NCI-H1436 (cell line): ENCODE measurements at regions not wholly inside any gene's neighbourhood (a gene's known extent, or its start where the extent isn't known, plus 50 kb on each side); places are given as distances from the start of the nearest gene placed in this dataset.
"Not testable (repeated sequence)": the region's sequence is repeated elsewhere in the genome, so short reads cannot be mapped to it uniquely, and the experiment has no call there.

Experiments used
- DNase-seq: peaks from one replicate; lab custom pipeline; 2025; lab: John Stamatoyannopoulos, UW

DNA sequence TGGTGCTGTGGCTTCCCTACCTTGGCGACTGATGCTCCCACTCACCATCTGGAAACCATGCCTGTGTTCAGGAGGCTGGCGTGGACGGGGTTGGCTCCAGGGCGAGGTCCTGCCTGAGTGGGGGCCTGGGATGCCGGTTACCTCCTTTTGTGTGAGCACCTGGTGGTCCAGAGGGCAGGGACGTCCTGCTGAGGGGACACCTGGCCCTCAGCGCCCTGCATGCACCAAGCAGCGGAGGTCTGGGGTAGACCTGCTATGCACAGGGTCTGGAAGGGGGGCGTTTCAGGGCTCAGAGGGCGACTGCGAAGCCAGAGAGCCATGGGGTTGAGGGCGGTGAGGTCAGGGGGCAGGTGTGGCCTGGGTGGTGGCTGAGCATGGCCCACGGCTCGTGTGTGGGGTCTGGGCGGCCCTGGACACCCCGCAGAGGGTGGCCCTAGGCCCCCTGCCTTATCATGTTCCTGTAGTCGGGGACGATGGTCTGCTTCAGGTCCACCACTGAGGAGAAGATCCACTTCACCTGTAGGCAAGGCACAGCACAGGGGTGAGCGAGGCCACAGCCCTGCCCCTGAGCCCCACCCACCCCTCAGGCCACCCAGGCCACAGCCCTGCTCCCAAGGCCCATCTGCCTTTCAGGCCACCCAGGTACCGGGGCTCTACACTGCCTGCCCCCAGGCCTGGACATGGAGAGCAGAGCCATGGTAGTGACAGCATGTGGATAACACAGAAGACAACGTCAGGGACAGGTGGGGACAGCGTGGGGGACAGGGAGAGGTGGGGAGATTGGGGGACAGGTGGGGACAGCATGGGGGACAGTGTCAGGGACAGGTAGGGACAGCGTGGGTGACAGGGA is 95.3 kb downstream of the TMEM121 start:
- DNase-seq, result not testable (repeated sequence)

- DNase-seq, result no peak
These were observed 96.1 kb downstream of the TMEM121 start for GRCh38 chr14:105622329-105622955.

- DNase-seq, result not testable (repeated sequence)
These were observed 96.8 kb downstream of the TMEM121 start for GRCh38 chr14:105623178-105623577.

DNA sequence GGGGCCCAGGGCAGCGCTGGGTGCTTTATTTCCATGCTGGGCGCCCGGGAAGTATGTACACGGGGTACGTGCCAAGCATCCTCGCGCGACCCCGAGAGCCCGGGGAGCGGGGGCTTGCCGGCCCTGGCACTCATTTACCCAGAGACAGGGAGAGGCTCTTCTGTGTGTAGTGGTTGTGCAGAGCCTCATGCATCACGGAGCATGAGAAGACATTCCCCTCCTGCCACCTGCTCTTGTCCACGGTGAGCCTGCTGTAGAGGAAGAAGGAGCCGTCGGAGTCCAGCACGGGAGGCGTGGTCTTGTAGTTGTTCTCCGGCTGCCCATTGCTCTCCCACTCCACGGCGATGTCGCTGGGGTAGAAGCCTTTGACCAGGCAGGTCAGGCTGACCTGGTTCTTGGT is 98.0 kb downstream of the TMEM121 start:
- not testable (repeated sequence) for DNase-seq

GRCh38 chr14:105624749-105625434 is 98.5 kb downstream of the TMEM121 start:
- DNase-seq, result not testable (repeated sequence)

DNA sequence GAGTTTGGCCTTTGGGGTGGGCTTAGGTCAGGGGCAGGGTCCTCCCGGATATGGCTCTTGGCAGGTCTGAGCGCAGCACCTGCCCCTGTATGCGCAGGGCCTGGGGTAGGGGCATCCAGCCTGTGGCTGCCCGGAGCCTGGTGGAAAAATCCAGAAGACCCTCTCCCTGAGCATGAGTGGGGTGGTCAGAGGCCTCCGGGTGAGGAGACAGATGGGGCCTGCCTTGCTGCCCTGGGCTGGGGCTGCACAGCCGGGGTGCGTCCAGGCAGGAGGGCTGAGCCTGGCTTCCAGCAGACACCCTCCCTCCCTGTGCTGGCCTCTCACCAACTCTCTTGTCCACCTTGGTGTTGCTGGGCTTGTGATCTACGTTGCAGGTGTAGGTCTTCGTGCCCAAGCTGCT is 99.1 kb downstream of the TMEM121 start:
- DNase-seq, result not testable (repeated sequence)

GRCh38 chr14:105626111-105626510 is 99.7 kb downstream of the TMEM121 start:
- not testable (repeated sequence) for DNase-seq

DNA sequence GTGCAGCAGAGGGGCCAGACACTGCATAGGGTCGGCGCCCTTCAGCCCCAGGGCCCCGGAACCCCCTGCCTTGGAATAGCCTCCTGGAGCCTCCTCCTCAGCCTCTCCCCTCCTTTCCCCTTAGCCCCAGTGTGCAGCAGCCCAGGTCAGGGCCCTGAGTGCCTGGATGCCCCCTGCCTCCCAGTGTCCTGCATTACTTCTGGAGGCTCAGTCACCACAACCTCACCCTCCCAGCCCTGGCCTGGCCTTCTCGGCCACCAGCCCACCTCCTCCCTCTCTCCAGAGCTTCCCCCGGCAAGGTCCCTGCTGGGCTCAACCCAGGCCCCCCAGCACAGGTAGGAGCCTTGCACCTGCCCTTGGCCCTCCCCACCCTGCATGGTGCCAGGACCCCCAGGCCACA is 100.3 kb downstream of the TMEM121 start:
- DNase-seq, result not testable (repeated sequence)

DNA sequence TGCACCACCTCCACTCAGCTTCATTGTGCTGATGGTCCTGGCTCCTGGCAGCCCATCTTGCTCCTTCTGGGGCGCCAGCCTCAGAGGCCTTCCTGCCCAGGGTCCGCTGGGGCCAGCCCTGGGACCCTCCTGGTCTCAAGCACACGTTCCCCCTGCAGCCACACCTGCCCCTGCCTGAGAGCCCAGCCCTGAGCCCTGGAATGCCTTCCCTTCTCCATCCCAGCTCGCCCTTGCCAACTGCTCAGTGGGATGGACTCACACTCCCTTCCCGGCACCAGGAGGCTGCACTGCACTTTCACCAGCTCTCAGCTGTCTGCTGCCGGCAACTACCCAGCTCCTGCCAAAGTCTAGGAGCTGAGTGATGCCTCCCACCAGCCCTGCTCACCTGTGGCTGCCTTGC is 100.9 kb downstream of the TMEM121 start:
- not testable (repeated sequence) for DNase-seq

- no peak for DNase-seq
These were observed 101.3 kb downstream of the TMEM121 start for GRCh38 chr14:105627701-105628100.

DNA sequence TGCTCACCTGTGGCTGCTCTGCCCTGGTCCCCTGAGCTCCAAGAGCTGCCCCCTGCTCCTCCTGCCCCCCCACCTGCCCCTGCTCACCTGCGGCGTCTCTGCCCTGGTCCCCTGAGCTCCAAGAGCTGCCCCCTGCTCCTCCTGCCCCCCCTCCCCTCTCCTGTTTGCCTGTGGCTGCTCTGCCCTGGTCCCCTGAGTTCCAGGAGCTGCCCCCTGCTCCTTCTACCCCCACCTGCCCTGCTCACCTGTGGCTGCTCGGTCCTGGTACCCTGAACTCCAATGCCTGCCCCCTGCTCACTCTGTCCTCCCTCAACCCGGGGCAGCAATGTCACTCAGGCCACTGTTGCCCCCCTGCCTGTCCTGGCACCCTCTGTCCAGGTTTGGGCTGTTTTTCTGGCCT is 101.7 kb downstream of the TMEM121 start:
- DNase-seq, result not testable (repeated sequence)

DNA sequence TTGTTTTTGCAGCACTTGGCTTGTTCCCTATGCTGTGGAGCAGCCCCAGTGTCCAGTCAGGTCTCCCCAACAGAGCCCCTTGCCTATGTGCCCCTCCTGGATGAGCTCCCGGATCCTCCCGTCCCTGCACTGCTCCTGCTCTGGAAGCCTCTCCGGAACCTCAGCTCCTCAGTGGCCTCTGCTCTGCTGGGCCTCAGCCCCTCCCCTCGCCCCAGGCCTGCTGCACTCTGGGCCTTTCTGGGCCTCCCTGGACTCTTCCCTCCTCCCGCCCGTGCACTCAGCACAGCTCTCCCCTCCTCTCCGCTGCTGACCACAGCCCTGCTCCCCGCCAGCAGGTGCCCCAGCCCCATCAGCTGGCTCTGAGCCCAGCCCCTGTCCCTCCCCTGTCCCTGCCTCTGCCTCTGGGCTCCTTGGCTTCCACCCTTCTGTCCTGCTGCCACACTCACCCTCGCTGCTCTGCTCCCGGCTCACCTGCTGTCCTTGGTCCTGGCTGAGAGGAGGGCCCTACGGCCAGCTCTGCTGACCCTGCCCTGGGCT is 102.2 kb downstream of the TMEM121 start:
- DNase-seq, result not testable (repeated sequence)

DNA sequence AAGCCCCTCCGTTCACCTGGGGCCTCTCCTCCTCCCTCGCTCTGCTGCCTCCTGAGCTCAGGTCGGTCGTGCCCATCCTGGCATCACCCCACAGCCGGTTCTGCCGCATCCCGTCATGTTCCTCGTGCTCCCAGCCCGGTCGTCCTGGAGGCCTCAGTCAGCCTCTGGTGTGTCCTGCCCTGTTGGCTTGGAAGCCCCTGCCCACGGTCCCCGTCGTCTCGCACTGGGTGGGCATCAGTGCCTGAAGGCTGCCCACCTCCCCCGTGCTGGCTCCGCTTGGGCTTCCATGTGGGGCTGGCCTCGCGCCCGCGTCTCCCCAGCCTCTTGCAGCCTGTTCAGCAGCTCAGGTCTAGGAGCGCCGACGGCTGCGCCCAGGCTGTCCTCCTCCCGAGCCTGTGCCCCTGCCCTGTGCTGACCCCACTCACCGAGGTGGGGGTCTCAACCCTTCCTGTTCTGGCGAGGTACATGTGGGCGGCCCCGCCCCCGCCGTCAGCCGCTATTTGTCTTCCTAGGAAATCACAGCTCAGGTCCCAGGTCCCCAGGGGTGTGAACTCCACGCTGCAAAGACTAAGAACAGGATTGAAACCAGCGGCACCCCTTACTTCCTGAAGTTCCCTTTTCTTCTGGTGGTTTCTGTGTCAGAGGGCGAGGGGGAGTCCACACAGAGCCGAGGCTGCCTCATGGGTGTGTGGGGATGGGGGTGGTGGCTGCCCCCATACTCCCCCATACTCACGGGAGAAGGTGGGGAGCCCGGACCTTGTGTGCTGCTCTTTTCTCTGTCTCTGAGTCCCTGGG is 102.9 kb downstream of the TMEM121 start:
- not testable (repeated sequence) for DNase-seq

DNA sequence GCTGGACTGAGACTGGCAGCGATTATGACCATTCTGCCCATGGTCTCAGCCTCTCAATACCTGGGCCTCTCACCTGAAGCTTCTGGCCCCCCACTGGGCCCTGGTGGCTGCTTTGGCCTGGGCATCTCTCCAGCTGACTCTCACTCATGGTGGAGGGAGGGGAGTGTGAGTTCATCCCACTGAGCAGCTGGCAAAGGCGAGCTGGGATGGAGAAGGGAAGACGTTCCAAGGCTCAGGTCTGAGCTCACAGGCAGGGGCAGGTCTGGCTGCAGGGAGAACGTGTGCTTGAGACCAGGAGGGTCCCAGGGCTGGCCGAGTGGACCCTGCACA is 103.5 kb downstream of the TMEM121 start:
- DNase-seq, result no peak

- not testable (repeated sequence) for DNase-seq
These were observed 104.0 kb downstream of the TMEM121 start for GRCh38 chr14:105630293-105630934.

DNA sequence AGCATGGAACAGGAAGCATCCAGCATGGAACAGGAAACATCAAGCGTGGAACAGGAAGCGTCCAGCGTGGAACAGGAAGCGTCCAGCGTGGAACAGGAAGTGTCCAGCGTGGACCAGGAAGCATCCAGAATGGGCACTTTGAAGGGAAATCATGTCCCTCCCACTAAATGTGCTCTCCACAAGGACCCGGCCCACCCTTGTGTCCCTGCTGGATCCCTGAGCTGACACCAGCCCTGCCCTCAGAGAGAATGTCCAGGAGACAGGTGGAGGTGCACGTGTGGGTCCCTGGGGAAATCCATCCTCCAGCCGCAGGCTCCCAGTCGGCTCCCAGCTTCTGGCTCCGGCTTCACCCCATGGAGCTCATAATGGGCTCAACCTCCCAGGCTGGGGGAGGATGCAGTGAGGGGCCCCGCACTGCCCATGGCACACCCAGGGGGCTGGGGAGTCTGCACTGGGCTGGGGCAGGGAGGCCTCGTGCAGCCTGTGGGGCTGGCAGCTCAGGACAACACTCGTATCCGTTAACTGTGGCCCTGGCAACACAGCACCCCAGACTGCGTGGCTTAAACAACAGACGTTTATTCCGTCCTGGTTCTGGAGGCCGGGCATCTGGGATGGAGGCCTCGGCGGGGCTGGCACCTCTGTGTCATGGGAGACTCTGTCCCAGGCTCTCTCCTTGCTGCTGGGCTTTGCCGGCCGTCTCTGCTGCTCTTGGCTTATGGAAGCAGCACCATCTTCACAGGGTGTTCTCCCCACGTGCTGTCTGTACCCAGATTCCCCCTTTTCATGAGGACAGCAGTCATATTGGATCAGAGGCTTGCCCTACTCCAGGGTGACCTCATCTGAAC is 104.8 kb downstream of the TMEM121 start:
- DNase-seq, result not testable (repeated sequence)

DNA sequence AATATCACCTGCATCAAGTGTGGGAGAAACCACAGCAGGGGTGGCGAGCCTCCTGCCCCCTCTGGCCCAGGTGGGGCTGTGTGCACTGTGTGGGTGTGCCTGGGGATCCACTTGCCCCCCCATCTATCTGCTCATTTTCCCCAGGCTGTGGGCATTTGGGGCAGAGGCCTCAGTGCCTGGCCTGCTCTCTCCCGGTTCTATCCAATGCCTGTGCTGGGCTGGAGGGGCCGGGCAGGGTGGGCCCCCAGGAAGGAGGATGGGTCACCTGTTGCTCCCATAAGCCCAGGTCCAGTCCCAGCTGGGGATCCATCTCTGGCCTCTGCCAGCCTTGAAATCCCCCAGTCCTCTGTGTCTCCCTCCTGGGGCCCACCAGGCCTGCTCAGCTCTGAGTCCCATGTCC is 105.6 kb downstream of the TMEM121 start:
- DNase-seq, result no peak

DNA sequence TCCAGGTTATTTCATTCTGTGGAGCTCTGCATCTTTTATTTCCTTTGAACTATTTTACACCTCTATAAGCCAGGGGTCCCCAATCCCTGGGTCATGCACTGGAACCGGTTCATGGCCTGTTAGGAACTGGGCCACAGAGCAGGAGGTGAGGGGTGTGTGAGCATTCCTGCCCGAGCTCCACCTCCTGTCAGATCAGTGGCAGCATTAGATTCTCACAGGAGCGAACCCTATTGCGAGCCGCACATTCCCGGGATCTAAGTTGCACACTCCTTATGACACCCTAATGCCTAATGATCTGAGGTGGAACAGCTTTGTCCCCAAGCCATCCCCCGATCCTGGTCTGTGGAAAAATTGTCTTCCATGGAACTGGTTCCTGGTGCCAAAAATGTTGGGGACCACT is 107.2 kb downstream of the TMEM121 start:
- DNase-seq, result not testable (repeated sequence)

GRCh38 chr14:105635560-105635959 is 109.2 kb downstream of the TMEM121 start:
- no peak for DNase-seq

DNA sequence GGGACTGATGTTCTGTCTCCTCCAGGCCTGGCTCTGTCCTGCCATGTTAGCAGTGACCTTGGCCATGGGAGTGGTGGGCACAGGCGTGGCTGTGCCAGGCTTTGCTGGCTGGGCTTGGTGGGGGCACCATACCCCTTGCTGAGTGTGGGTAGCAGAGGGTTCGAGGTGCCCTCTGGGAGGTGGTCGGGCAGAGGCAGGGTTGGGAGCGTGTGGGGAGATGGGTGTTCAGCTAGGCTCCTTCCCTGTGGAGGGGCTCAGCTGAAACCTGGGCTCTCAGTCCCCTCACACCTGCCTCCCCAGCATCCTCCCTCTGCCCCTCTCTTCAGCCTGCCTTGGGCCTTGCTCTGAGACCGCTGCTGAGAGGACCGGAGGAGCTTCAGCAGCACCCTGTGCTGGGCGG is 109.6 kb downstream of the TMEM121 start:
- not testable (repeated sequence) for DNase-seq
